D721Med (cell line): ENCODE measurements at regions not wholly inside any gene's neighbourhood (a gene's known extent, or its start where the extent isn't known, plus 50 kb on each side); places are given as distances from the start of the nearest gene placed in this dataset.
A peak's percentile ranks its signal among the peaks of the same experiment; 100 is the strongest.
"Not testable (repeated sequence)": the region's sequence is repeated elsewhere in the genome, so short reads cannot be mapped to it uniquely, and the experiment has no call there.

Experiments used
- DNase-seq: peaks from one replicate; pipeline ENCODE4 v3.0.0; 2011; ENCODE audit warnings: low spot score; ENCODE audit not compliant: insufficient read length
- FAIRE-seq: peaks from 2 replicates; lab custom pipeline; 2011; peaks lifted over from hg19 to GRCh38; lab: Jason Lieb, UNC
- CTCF ChIP-seq: IDR thresholded peaks from 2 replicates; pipeline ENCODE4 v1.5.1; 2012; ENCODE audit warnings: mild to moderate bottlenecking, control low read depth; ENCODE audit not compliant: insufficient read depth; ENCODE audit errors: missing control alignments

- DNase-seq (no peak), FAIRE-seq (peak; percentile 58)
- no peak for TF ChIP-seq CTCF
Measured at GRCh38 chr2:183463821-183464220, 339.6 kb downstream of the NUP35 start.

GRCh38 chr2:183465048-183465447, 340.8 kb downstream of the NUP35 start:
- DNase-seq, result no peak
- no peak for TF ChIP-seq CTCF
- no peak for FAIRE-seq

- no peak for TF ChIP-seq CTCF
- FAIRE-seq (no peak), DNase-seq (no peak)
Measured at GRCh38 chr2:183474912-183475695, 350.9 kb downstream of the NUP35 start.

GRCh38 chr2:183476490-183476889, 352.2 kb downstream of the NUP35 start:
- DNase-seq (no peak), FAIRE-seq (no peak)
- TF ChIP-seq CTCF, result no peak

GRCh38 chr2:183477296-183477695, 353.1 kb downstream of the NUP35 start:
- TF ChIP-seq CTCF, result no peak
- no peak for DNase-seq
- FAIRE-seq, result no peak

- DNase-seq, FAIRE-seq: not testable (repeated sequence)
Measured at GRCh38 chr2:183478941-183479595, 354.8 kb downstream of the NUP35 start.

GRCh38 chr2:183487326-183487725, 363.1 kb downstream of the NUP35 start:
- no peak for FAIRE-seq
- DNase-seq, result no peak
- no peak for TF ChIP-seq CTCF
